Stimulated activated CD4-positive, alpha-beta T cell treated with anti-CD3 and anti-CD28 coated beads, TNF-alpha, amount 100 ng/mL, for 4 hours (primary cell): ENCODE measurements at regions not wholly inside any gene's neighbourhood (a gene's known extent, or its start where the extent isn't known, plus 50 kb on each side); places are given as distances from the start of the nearest gene placed in this dataset.
"Not testable (repeated sequence)": the region's sequence is repeated elsewhere in the genome, so short reads cannot be mapped to it uniquely, and the experiment has no call there.

ENCODE experiments used
- DNase-seq, 3 experiments: peaks; one replicate each; pipeline ENCODE4 v3.0.0-alpha.2; 2020; ENCODE audit warnings: low read depth in 3 of 3

- DNase-seq, result no peak
Observed at GRCh38 chr6:165847407-165848085, 184.5 kb upstream of the PDE10A start.

DNA sequence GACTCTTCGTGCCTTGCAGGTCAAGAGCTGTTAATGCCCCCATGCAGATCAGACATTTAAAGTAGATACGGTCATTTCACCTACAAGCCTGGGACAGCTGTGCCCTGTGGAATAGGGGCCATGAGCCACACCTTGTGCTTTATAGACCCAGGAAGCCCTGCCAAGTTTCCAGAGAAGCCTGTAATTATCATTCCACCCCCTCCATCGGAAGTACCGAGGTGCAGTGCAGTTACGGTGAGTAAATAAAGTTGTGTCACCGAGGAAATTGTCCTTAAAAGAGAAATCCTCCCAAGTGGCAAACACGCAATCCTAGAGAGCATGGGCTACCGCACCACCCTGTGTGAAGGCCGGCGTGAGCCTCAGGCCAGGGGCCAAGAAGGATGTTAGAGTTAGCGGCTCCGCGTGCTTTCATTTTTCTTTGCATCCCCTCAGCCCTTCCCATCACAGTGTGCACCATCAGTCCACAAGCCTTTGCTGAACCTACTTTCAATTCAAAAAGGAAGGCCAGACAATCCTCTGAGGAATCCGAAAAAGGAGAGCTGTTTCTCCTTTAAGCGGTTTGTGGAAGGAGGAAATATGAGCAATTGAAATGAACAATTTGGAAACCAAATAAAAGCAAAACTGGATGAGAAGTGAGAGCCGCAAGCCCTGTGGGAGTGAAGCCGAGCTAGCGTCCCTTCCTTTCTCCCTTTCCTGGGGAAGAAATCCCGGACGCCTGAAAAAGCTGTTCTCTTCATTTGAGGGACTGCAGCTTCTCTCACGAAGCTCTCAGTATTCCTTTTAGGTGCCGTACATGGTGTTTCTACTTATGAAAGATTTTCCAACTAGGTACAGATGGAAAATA is 183.3 kb upstream of the PDE10A start:
- no peak for DNase-seq

DNA sequence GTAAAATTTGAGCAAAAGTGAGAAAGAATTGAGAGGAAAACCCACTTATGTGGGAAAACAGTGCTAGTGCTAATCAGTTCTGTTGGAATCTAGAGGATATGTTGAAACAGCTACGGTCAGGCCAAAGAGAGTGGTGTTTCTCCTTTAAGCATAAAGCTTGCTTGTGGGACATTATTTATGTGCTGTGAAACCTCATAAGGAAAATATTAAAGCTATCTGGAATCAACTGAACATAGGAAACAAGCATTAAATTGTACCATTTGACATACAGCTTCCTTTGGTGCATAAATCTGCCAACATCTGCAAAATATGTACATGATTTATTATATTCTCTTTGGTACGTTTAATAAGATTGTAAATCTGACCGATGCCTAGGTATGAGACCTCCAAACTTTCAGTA is 182.5 kb upstream of the PDE10A start:
- DNase-seq, result no peak

GRCh38 chr6:165844801-165845364 is 181.8 kb upstream of the PDE10A start:
- DNase-seq, result no peak

DNA sequence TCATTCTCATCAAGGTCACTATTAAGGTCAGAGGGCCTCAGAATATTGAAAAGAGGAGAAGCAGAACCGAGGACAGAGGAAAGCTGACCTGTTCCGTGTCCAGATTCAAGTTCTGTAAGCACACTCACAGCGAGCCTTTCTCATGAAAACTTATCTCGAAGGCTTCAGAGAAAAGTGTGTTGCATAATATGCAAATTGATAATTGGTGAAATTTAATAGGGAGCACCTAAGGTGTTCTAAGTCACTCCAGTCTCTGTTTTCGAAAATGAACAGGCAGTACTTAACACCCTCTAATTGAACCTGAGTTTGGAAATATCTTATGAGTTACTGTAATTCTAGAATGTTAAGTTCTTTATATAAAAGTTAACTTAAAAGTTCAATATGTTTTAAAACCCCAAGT is 181.2 kb upstream of the PDE10A start:
- DNase-seq, result no peak

GRCh38 chr6:165843568-165844113 is 180.6 kb upstream of the PDE10A start:
- no peak for DNase-seq

- no peak for DNase-seq
Observed at GRCh38 chr6:165843121-165843520, 180.1 kb upstream of the PDE10A start.

- no peak for DNase-seq
Observed at GRCh38 chr6:165842281-165842936, 179.4 kb upstream of the PDE10A start.

DNA sequence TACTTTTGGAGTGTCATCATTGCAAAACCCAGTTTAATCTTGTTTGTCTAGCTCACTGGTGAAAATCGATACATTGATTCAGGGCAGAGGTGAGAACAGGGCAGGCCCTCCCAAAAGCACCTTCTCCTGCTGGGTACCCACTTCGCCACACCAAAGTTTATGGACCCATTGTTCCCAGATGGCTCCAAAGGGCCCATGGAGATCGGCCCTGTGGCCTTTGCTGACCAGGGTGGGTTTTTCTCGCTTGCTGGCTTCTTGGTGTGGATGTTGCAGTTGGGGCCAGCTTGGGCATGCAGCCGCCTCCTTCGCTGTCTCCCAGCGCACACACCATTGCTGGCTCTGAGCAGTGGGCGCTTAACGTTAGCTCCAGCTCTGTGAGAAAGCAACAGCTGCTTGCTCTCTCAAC is 178.1 kb upstream of the PDE10A start:
- DNase-seq, result no peak

DNA sequence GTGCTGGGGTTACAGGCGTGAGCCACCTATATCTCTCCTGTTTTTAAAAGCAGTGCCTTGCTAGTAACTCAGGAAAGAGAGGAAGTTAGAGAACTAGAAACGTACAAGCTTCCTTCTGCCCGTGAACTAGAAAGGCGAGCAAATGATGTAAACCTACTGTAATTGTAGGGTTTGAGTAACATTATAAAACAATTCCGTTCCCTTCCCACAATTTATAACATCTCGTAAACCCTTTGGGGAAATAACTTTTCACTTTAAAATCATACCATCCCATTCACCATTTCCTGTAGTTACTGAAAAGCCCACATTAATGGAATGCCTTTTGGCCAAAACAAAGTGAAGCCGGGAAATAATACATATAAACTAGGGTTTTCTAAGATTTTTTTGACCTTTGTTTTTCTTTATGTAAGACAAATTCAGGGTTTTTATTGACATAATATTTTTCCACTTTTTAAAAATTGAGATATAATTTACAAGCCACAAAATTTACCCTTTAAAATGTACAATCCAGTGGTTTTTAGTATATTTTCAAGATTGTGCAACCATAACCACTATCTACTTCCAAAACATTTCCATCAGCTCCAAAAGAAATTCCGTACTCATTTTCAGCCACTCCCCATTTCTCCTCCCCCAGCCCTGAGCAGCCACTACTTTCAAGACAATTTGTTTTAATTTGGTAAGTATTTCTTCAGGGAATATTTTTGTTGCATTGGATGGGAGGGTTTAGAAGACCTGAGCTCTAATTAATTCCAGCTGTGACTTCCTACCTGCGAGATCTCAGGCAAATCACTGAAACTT is 175.1 kb upstream of the PDE10A start:
- no peak for DNase-seq

GRCh38 chr6:165836648-165837047 is 173.6 kb upstream of the PDE10A start:
- DNase-seq, result not testable (repeated sequence)

GRCh38 chr6:165835410-165835851 is 172.4 kb upstream of the PDE10A start:
- DNase-seq, result no peak

DNA sequence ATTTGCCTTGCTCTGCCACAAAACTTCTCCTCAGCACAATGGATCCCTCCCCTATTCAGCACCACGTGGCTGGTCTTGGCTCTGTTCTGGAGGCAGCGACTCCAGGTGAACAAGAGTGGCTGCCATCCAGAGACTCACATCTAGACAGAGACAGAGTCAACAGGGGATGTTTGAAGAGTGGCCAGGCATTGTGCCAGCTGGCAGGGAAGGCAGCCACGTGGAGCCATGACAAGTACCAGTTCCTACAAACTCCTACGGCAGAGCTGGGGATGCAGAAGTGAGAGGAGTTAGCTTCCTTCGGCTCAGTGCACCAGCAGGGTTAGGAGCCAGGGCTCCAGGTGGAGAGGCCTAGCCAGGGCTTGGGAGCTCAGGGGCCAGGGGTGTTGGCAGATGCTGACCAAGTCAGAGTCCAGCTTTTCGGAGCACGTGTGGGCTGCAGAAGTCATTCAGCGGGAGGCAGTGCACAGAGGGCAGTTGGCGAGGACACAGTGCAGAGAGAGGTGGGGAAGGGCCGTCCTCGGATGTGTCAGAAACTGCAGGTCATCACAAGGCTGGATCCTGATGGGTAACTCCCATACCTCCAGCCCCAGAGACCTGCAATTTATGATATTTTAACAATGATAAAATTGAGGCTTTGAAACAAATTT is 171.7 kb upstream of the PDE10A start:
- DNase-seq, result no peak

DNA sequence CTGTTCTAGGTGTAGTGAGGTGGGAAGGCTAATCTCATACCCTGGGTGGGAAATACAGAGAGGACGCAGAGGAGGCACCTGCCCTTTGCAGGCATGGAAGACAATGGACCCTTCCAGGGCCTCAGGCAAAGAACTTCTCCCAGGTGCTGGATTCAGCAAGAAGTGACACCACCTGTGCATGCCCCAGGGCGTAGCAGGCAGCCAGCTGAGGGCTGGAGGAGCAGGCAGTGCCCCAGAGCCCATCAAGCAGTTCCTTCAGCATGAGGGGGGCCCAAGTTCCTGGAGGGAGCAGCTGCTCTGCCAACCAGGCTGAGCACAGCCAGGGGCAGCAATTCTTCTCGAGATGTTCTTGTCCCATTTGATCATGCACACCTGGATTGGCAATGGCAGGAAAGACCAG is 170.3 kb upstream of the PDE10A start:
- DNase-seq, result no peak

- DNase-seq, result no peak
Observed at GRCh38 chr6:165831812-165832510, 168.9 kb upstream of the PDE10A start.

DNA sequence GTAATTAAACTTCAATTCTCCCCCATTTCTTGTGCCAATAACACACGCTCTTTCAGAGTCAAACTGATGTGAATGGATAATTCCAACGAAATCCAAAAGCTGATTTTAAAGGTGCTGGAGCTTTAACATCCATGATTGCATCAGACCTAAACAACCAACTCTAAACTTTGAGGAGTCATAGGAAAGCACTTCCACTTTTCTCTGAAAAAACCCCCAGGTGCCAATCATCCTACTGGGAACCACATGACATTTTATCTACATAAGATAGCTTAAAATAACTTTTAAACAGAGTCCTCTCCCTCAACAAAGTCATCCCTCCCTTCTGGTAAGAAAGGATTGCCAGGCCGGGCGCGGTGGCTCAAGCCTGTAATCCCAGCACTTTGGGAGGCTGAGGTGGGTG is 167.7 kb upstream of the PDE10A start:
- no peak for DNase-seq

GRCh38 chr6:165829376-165829775 is 166.3 kb upstream of the PDE10A start:
- no peak for DNase-seq

- no peak for DNase-seq
Observed at GRCh38 chr6:165827190-165827518, 164.1 kb upstream of the PDE10A start.

DNA sequence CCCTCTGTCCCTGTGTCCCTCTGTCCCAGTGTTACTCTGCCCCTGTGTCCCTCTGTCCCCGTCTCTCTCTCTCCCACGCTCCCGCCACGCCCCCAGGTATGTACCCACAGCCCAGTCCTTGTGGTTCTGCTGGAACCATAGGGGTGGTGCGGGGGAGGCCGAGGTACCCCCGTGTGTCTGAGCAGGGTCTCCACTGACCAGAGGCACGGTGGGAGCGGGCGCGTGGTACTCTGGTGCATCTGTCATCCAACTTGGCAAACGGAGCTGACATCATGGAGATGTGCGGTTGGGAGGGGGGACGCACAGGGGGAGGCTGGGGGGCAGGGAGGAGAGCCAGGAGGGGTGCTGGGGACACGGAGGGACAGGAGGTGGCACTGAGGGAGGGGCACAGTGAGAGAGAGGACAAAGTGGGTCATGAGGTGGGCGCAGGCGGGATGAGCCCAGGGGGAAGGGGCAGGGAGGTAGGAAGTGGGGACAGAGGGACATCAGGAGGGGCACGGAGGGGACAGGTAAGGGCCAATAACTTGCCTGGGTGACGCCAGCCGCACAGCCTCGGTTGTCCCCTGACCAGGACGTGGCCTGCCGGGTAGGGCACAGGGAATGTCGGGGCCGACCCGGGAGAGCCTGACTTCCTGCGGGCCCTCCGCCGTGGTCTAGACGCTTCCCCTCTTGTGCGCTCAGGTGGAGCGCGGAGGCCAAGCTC is 163.6 kb upstream of the PDE10A start:
- DNase-seq, result no peak
